SK-N-SH treated with all-trans-retinoic acid at 6 μM for 48 hours (cell line): ENCODE measurements at regions not wholly inside any gene's neighbourhood (a gene's known extent, or its start where the extent isn't known, plus 50 kb on each side); places are given as distances from the start of the nearest gene placed in this dataset.

Experiments
- ATAC-seq: fragments of 200-7000 bp; cut with Tn5 transposase; 3 replicates; pipeline ENCODE4 v1.9.1; 2020; ENCODE audit warnings: mild to moderate bottlenecking, moderate library complexity
- ARNTL ChIP-seq: fragments of 450-650 bp; formaldehyde crosslinking; IDR thresholded peaks from 2 replicates; pipeline ENCODE4 v1.5.0; 2020; ENCODE audit warnings: low read depth, mild to moderate bottlenecking, moderate library complexity, borderline replicate concordance
- BACH2 ChIP-seq: fragments of 250-450 bp; sonication (Bioruptor Pico); IDR thresholded peaks from 2 replicates; pipeline ENCODE4 v1.9.0; 2021; ENCODE audit warnings: mild to moderate bottlenecking, borderline replicate concordance
- CREB5 ChIP-seq: fragments of 250-450 bp; sonication (Bioruptor Pico); IDR thresholded peaks from 2 replicates; pipeline ENCODE4 v1.5.1; 2020; ENCODE audit warnings: low read depth, mild to moderate bottlenecking, moderate library complexity
- CSRNP3 ChIP-seq: fragments of 250-450 bp; sonication (Bioruptor Pico); IDR thresholded peaks from 2 replicates; pipeline ENCODE4 v1.5.1; 2021; ENCODE audit warnings: mild to moderate bottlenecking, moderate library complexity
- ESRRG ChIP-seq: fragments of 250-450 bp; sonication (Bioruptor Pico); IDR thresholded peaks from 2 replicates; pipeline ENCODE4 v1.6.1; 2021; ENCODE audit warnings: mild to moderate bottlenecking
- GLIS3 ChIP-seq: fragments of 250-450 bp; sonication (Bioruptor Pico); IDR thresholded peaks from 2 replicates; pipeline ENCODE4 v1.5.0; 2020; ENCODE audit warnings: mild to moderate bottlenecking, moderate library complexity
- ISL1 ChIP-seq: fragments of 250-450 bp; sonication (Bioruptor Pico); IDR thresholded peaks from 2 replicates; pipeline ENCODE4 v2.1.2; 2022; ENCODE audit warnings: mild to moderate bottlenecking, moderate library complexity
- OSR1 ChIP-seq: fragments of 250-450 bp; sonication (Bioruptor Pico); IDR thresholded peaks from 2 replicates; pipeline ENCODE4 v1.8.0; 2022; ENCODE audit warnings: moderate library complexity, mild to moderate bottlenecking, inconsistent platforms
- PPARA ChIP-seq: fragments of 250-450 bp; sonication (Bioruptor Pico); IDR thresholded peaks from 2 replicates; pipeline ENCODE4 v1.5.0; 2020; ENCODE audit warnings: mild to moderate bottlenecking, borderline replicate concordance
- RARB ChIP-seq: fragments of 250-450 bp; sonication (Bioruptor Pico); IDR thresholded peaks from 2 replicates; pipeline ENCODE4 v1.8.0; 2021; ENCODE audit warnings: mild to moderate bottlenecking, moderate library complexity
- SNAI2 ChIP-seq: fragments of 250-450 bp; sonication (Bioruptor Pico); IDR thresholded peaks from 2 replicates; pipeline ENCODE4 v1.5.0; 2020; ENCODE audit warnings: mild to moderate bottlenecking, moderate library complexity
- TCF4 ChIP-seq: fragments of 250-450 bp; sonication (Bioruptor Pico); IDR thresholded peaks from 2 replicates; pipeline ENCODE4 v1.8.0; 2021; ENCODE audit warnings: mild to moderate bottlenecking, moderate library complexity, borderline replicate concordance
- TOX ChIP-seq: fragments of 250-450 bp; sonication (Bioruptor Pico); IDR thresholded peaks from 2 replicates; pipeline ENCODE4 v1.8.0; 2021; ENCODE audit warnings: mild to moderate bottlenecking, moderate library complexity, borderline replicate concordance
- TSHZ2 ChIP-seq: fragments of 250-450 bp; sonication (Bioruptor Pico); IDR thresholded peaks from 2 replicates; pipeline ENCODE4 v1.5.0; 2020; ENCODE audit warnings: mild to moderate bottlenecking, moderate library complexity
- ZFP3 ChIP-seq: fragments of 250-450 bp; sonication (Bioruptor Pico); IDR thresholded peaks from 2 replicates; pipeline ENCODE4 v1.5.0; 2020; ENCODE audit warnings: mild to moderate bottlenecking, moderate library complexity
- ZFP30 ChIP-seq: fragments of 450-650 bp; formaldehyde crosslinking; IDR thresholded peaks from 2 replicates; pipeline ENCODE4 v1.5.0; 2022; ENCODE audit warnings: mild to moderate bottlenecking, moderate library complexity
- ZNF565 ChIP-seq: fragments of 450-650 bp; formaldehyde crosslinking; conservative IDR thresholded peaks from 2 replicates; pipeline ENCODE4 v1.5.0; 2020; ENCODE audit warnings: low read depth, mild to moderate bottlenecking, moderate library complexity
- ZNF70 ChIP-seq: fragments of 450-650 bp; formaldehyde crosslinking; IDR thresholded peaks from 2 replicates; pipeline ENCODE4 v1.5.0; 2020; ENCODE audit warnings: mild to moderate bottlenecking, moderate library complexity
- ZNF8 ChIP-seq: fragments of 450-650 bp; formaldehyde crosslinking; IDR thresholded peaks from 2 replicates; pipeline ENCODE4 v1.5.0; 2020; ENCODE audit warnings: mild to moderate bottlenecking, moderate library complexity

- TF ChIP-seq ZFP3 (CRISPR knock-in tag) (no peak), TCF4 (CRISPR knock-in tag) (no peak), RARB (no peak), ISL1 (CRISPR knock-in tag) (no peak), SNAI2 (CRISPR knock-in tag) (no peak), ESRRG (CRISPR knock-in tag) (no peak), TSHZ2 (CRISPR knock-in tag) (no peak), OSR1 (CRISPR knock-in tag) (no peak), ZNF565 (CRISPR knock-in tag) (no peak), PPARA (CRISPR knock-in tag) (no peak), ARNTL (no peak), BACH2 (CRISPR knock-in tag) (no peak), ZNF8 (no peak), TOX (CRISPR knock-in tag) (no peak), ZFP30 (CRISPR knock-in tag) (no peak), ZNF70 (no peak)
- ATAC-seq, result no peak
Measured at GRCh38 chr2:240344904-240345303, 90.6 kb upstream of the GPC1 start.

- ATAC-seq, result no peak
- TF ChIP-seq CREB5 (CRISPR knock-in tag) (no peak), ZNF8 (no peak), ZNF70 (no peak), PPARA (CRISPR knock-in tag) (no peak), ZFP30 (CRISPR knock-in tag) (no peak), CSRNP3 (CRISPR knock-in tag) (no peak)
Measured at GRCh38 chr2:240346015-240346752, 89.3 kb upstream of the GPC1 start.

GRCh38 chr2:240346753-240347372, 88.6 kb upstream of the GPC1 start:
- TF ChIP-seq OSR1 (CRISPR knock-in tag), result no peak
- TF ChIP-seq ARNTL, result no peak
- no peak for TF ChIP-seq PPARA (CRISPR knock-in tag)
- no peak for TF ChIP-seq TSHZ2 (CRISPR knock-in tag)
- no peak for TF ChIP-seq ZFP30 (CRISPR knock-in tag)
- no peak for TF ChIP-seq GLIS3 (CRISPR knock-in tag)
- TF ChIP-seq ZNF565 (CRISPR knock-in tag), result no peak
- no peak for TF ChIP-seq ZFP3 (CRISPR knock-in tag)
- TF ChIP-seq TOX (CRISPR knock-in tag), result no peak
- no peak for TF ChIP-seq RARB
- TF ChIP-seq, all 23 proteins: peak for 0
- ATAC-seq, result no peak
